ENCODE measurements at regions not wholly inside any gene's neighbourhood (a gene's known extent, or its start where the extent isn't known, plus 50 kb on each side); places are given as distances from the start of the nearest gene placed in this dataset.

GRCh38 chr5:116880150-116880549, 305.5 kb upstream of the SEMA6A start:
- TF ChIP-seq POLR2A (IDR thresholded peaks at IDR 0.05) (no peak), CTCF (IDR thresholded peaks at IDR 0.05) (no peak), POLR2AphosphoS5 (IDR thresholded peaks at IDR 0.05) (no peak)
